ENCODE measurements at regions not wholly inside any gene's neighbourhood (a gene's known extent, or its start where the extent isn't known, plus 50 kb on each side); places are given as distances from the start of the nearest gene placed in this dataset.

GRCh38 chr16:86710602-86710950 is 132.2 kb downstream of the FOXL1 start:
- DNase-seq (ENCODE audit: low read depth in 2 of 3, low spot score in 1 of 3) = no peak

GRCh38 chr16:86712158-86713009 is 134.0 kb downstream of the FOXL1 start:
- no peak for DNase-seq (ENCODE audit: low read depth in 2 of 3, low spot score in 1 of 3)

- no peak for DNase-seq (ENCODE audit: low read depth in 2 of 3, low spot score in 1 of 3)
These were observed 134.8 kb downstream of the FOXL1 start for GRCh38 chr16:86713021-86713631.

- no peak for DNase-seq (ENCODE audit: low read depth in 2 of 3, low spot score in 1 of 3)
These were observed 135.8 kb downstream of the FOXL1 start for GRCh38 chr16:86714166-86714565.

- no peak for DNase-seq (ENCODE audit: low read depth in 2 of 3, low spot score in 1 of 3)
These were observed 138.3 kb downstream of the FOXL1 start for GRCh38 chr16:86716649-86717048.

GRCh38 chr16:86718118-86718517 is 139.8 kb downstream of the FOXL1 start:
- DNase-seq (ENCODE audit: low read depth in 2 of 3, low spot score in 1 of 3) = no peak

- DNase-seq (ENCODE audit: low read depth in 2 of 3, low spot score in 1 of 3) = no peak
These were observed 144.6 kb downstream of the FOXL1 start for GRCh38 chr16:86722970-86723369.

- no peak for DNase-seq (ENCODE audit: low read depth in 2 of 3, low spot score in 1 of 3)
These were observed 145.3 kb downstream of the FOXL1 start for GRCh38 chr16:86723689-86724088.

- no peak for DNase-seq (ENCODE audit: low read depth in 2 of 3, low spot score in 1 of 3)
These were observed 147.1 kb downstream of the FOXL1 start for GRCh38 chr16:86725401-86725800.

GRCh38 chr16:86726340-86726739 is 148.0 kb downstream of the FOXL1 start:
- DNase-seq (ENCODE audit: low read depth in 2 of 3, low spot score in 1 of 3) = no peak

GRCh38 chr16:86727131-86727530 is 148.8 kb downstream of the FOXL1 start:
- no peak for DNase-seq (ENCODE audit: low read depth in 2 of 3, low spot score in 1 of 3)

- DNase-seq (ENCODE audit: low read depth in 2 of 3, low spot score in 1 of 3) = no peak
These were observed 149.3 kb downstream of the FOXL1 start for GRCh38 chr16:86727632-86728031.

GRCh38 chr16:86729686-86730085 is 151.3 kb downstream of the FOXL1 start:
- no peak for DNase-seq (ENCODE audit: low read depth in 2 of 3, low spot score in 1 of 3)

GRCh38 chr16:86730086-86730485 is 151.7 kb downstream of the FOXL1 start:
- DNase-seq (ENCODE audit: low read depth in 2 of 3, low spot score in 1 of 3) = no peak

GRCh38 chr16:86730597-86730996 is 152.2 kb downstream of the FOXL1 start:
- no peak for DNase-seq (ENCODE audit: low read depth in 2 of 3, low spot score in 1 of 3)

- no peak for DNase-seq (ENCODE audit: low read depth in 2 of 3, low spot score in 1 of 3)
These were observed 154.4 kb downstream of the FOXL1 start for GRCh38 chr16:86732621-86733295.

- DNase-seq (ENCODE audit: low read depth in 2 of 3, low spot score in 1 of 3) = no peak
These were observed 155.4 kb downstream of the FOXL1 start for GRCh38 chr16:86733546-86734254.

GRCh38 chr16:86734543-86735460 is 156.5 kb downstream of the FOXL1 start:
- no peak for DNase-seq (ENCODE audit: low read depth in 2 of 3, low spot score in 1 of 3)

GRCh38 chr16:86735727-86736126 is 157.4 kb downstream of the FOXL1 start:
- DNase-seq (ENCODE audit: low read depth in 2 of 3, low spot score in 1 of 3) = no peak

GRCh38 chr16:86736502-86736901 is 158.2 kb downstream of the FOXL1 start:
- no peak for DNase-seq (ENCODE audit: low read depth in 2 of 3, low spot score in 1 of 3)

GRCh38 chr16:86737083-86737482 is 158.7 kb downstream of the FOXL1 start:
- DNase-seq (ENCODE audit: low read depth in 2 of 3, low spot score in 1 of 3) = no peak
